MG63 (cell line): ENCODE measurements at regions not wholly inside any gene's neighbourhood (a gene's known extent, or its start where the extent isn't known, plus 50 kb on each side); places are given as distances from the start of the nearest gene placed in this dataset.

Experiments used
- DNase-seq: peaks from one replicate; pipeline ENCODE4 v3.0.0-alpha.2; 2020
- H3K27me3 ChIP-seq: fragments of 250-450 bp; sonication (Bioruptor Pico); 2 replicates; pipeline ENCODE4 v1.5.1; 2020; ENCODE audit warnings: mild to moderate bottlenecking, moderate library complexity
- H3K36me3 ChIP-seq: fragments of 250-450 bp; sonication (Bioruptor Pico); 2 replicates; pipeline ENCODE4 v1.5.1; 2020; ENCODE audit warnings: mild to moderate bottlenecking, moderate library complexity
- H3K4me3 ChIP-seq: fragments of 250-450 bp; sonication (Bioruptor Pico); 2 replicates; pipeline ENCODE4 v1.5.1; 2020; ENCODE audit warnings: mild to moderate bottlenecking, moderate library complexity
- H3K9me3 ChIP-seq: fragments of 250-450 bp; sonication (Bioruptor Pico); 2 replicates; pipeline ENCODE4 v1.5.1; 2020; ENCODE audit warnings: mild to moderate bottlenecking, moderate library complexity

GRCh38 chr4:130338851-130339250 is 1242.9 kb downstream of the C4orf33 start:
- DNase-seq: no peak
- Histone ChIP-seq H3K36me3 (no peaks in the 10 kb centered on the region), H3K4me3 (no peak overlapping the region), H3K27me3 (no peaks in the 10 kb centered on the region), H3K9me3 (no peaks in the 10 kb centered on the region)

GRCh38 chr4:130349745-130350144 is 1253.8 kb downstream of the C4orf33 start:
- DNase-seq: no peak
- Histone ChIP-seq H3K36me3 (no peaks in the 10 kb centered on the region), H3K27me3 (no peaks in the 10 kb centered on the region), H3K4me3 (no peak overlapping the region), H3K9me3 (no peaks in the 10 kb centered on the region)

DNA sequence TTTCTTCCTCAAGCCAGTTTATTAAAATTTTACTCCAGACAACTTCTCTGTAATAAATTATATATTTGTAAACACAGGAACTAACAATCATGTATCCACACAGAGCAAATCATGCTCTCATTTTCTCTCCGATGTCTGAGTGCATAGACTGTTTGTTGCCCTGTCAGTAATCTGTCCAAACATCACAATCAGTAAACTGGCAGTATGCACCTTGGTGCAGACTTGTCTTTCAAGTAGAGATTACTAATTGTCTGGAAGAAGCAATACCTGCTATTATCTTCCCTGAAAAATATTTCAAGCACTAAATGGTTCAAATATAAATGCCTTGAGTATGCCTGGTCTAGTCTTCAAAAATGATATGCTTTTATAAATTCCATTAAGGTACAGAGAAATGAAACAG is 1260.9 kb downstream of the C4orf33 start:
- no peak overlapping the region for H3K4me3 ChIP-seq
- DNase-seq: no peak
- H3K36me3 ChIP-seq: no peaks in the 10 kb centered on the region
- H3K27me3 ChIP-seq: no peaks in the 10 kb centered on the region
- no peaks in the 10 kb centered on the region for H3K9me3 ChIP-seq

DNA sequence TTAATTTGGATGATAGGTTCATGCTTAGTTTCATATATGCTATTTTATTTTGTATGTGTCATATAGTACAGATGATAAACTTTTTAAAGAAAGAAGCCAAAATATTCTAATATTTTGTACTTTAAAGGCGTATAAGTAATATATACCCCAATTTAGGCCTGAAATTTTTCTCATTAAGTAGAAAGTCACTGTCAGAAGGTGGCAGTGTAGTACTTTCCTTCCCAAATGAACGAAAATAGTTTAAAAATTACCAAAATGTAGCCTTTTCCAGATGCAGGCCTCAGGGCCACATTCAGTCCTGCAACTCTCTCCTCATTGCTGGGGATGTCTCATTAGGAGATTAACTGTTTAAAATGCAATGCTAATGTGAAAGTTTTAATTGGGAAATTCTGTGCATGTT is 1263.6 kb downstream of the C4orf33 start:
- no peaks in the 10 kb centered on the region for H3K27me3 ChIP-seq
- no peak overlapping the region for H3K4me3 ChIP-seq
- DNase-seq: no peak
- no peaks in the 10 kb centered on the region for H3K36me3 ChIP-seq
- H3K9me3 ChIP-seq: no peaks in the 10 kb centered on the region

DNA sequence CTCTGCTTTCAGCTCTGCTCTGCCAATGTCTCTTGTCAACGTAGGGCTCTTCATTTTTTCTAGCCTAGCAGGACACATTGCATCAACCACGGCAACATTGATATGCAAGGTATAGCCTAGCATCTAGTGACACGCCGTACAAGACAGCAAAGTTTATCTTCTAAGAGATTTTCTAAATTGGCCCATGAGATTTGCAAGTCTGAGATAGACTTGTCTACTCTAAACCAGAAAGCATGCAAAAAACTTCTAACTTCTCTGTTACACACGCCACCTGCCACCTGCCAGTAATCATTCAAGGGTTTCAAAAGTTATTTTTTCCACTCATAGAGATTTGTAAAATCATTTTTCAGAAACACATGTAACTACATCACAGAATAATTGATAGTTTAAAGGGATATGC is 1265.7 kb downstream of the C4orf33 start:
- no peak overlapping the region for H3K4me3 ChIP-seq
- H3K9me3 ChIP-seq: no peaks in the 10 kb centered on the region
- no peaks in the 10 kb centered on the region for H3K36me3 ChIP-seq
- H3K27me3 ChIP-seq: no peaks in the 10 kb centered on the region
- no peak for DNase-seq

- Histone ChIP-seq H3K9me3 (no peaks in the 10 kb centered on the region), H3K36me3 (no peaks in the 10 kb centered on the region), H3K4me3 (no peak overlapping the region), H3K27me3 (no peaks in the 10 kb centered on the region)
- no peak for DNase-seq
Measured at GRCh38 chr4:130368668-130369067, 1272.7 kb downstream of the C4orf33 start.

DNA sequence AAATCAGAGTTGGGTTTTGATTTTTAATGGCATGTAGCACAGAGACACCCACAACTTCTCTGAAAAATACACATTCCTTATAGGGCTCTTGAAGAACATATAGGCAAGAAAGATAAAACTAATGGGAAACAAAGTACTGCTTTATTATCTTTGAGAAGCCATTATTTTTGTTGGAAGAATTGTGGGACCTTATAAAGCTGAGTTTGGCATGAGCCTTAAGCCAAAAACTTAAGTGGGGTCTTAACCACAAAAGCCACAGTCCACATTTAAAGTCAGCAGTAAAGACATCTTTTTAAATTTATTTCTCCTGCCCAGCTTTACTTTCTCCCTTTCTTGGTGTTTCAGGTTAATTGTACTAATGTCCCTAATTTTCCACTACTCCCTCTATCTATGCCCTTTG is 1297.3 kb downstream of the C4orf33 start:
- Histone ChIP-seq H3K9me3 (no peaks in the 10 kb centered on the region), H3K27me3 (no peaks in the 10 kb centered on the region), H3K36me3 (no peaks in the 10 kb centered on the region), H3K4me3 (no peak overlapping the region)
- DNase-seq: no peak

GRCh38 chr4:130393642-130394041 is 1297.7 kb downstream of the C4orf33 start:
- DNase-seq: no peak

GRCh38 chr4:130395871-130396270 is 1299.9 kb downstream of the C4orf33 start:
- no peak for DNase-seq
- no peaks in the 10 kb centered on the region for H3K36me3 ChIP-seq
- H3K4me3 ChIP-seq: no peak overlapping the region
- no peaks in the 10 kb centered on the region for H3K27me3 ChIP-seq
- no peaks in the 10 kb centered on the region for H3K9me3 ChIP-seq

More at GRCh38 chr4:130393642-130394041, 1297.7 kb downstream of the C4orf33 start:
- no peaks in the 10 kb centered on the region for H3K9me3 ChIP-seq
- no peaks in the 10 kb centered on the region for H3K36me3 ChIP-seq
- H3K27me3 ChIP-seq: no peaks in the 10 kb centered on the region
- no peak overlapping the region for H3K4me3 ChIP-seq

- DNase-seq: no peak
- Histone ChIP-seq H3K4me3 (no peak overlapping the region), H3K27me3 (no peaks in the 10 kb centered on the region), H3K9me3 (no peaks in the 10 kb centered on the region), H3K36me3 (no peaks in the 10 kb centered on the region)
Measured at GRCh38 chr4:130403221-130403620, 1307.3 kb downstream of the C4orf33 start.

DNA sequence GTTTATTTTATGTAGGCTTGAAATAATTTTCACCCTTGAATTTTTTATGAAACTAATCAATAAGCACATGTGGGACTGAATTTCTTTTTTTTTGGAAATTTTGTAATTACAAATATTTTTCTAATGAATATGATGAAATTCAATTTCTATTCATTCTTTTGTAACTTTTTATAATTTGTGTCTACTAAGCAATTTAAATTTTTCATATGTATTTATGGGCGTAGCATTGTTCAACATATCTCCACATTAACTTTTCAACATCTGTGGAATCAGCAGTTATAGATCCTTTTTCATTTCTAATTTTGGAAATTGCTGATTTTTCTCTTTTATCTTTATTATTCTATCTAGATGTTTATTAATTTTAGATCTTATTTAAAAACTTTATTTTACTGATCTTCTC is 1320.3 kb downstream of the C4orf33 start:
- H3K27me3 ChIP-seq: no peaks in the 10 kb centered on the region
- H3K9me3 ChIP-seq: no peaks in the 10 kb centered on the region
- no peak for DNase-seq

DNA sequence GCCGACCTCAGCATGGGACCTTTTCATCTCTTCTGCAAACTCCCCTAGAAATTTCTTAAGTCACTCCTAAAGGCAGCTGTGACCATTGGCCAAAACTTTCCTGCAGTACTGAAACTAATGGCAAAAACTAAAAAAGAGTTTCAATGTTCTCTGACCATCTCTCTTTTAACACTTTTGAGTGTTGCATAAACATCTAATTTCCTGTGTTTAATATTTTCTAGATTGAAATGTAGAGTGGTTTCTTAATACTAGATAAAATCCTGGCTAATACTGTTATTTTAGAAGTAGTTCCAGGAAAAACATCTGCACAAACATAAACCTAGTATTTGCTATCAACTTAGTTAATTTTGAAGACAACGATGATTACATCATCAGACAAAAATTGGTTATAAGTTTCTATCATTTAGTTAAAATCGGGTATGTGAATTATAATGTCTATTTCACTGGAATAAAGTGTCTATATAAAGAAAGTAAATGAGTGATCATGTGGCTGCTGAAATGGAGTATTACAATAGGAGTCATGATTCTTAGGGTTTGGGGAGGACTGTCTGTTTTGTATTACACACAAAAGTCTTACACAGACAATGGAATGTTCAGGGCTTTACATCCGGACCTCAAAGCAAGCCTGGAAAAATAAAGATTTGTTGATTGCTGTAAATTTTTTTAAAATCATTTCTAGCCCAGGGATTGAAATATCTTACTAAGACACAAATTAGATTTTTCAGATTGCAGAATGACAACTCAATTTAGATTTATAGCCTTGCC is 1323.4 kb downstream of the C4orf33 start:
- H3K9me3 ChIP-seq: no peaks in the 10 kb centered on the region
- no peak for DNase-seq
- H3K27me3 ChIP-seq: no peaks in the 10 kb centered on the region
- H3K4me3 ChIP-seq: no peak overlapping the region
- H3K36me3 ChIP-seq: no peaks in the 10 kb centered on the region

More for the DNA sequence above, 1320.3 kb downstream of the C4orf33 start:
- Histone ChIP-seq H3K36me3 (no peaks in the 10 kb centered on the region), H3K4me3 (no peak overlapping the region)

DNA sequence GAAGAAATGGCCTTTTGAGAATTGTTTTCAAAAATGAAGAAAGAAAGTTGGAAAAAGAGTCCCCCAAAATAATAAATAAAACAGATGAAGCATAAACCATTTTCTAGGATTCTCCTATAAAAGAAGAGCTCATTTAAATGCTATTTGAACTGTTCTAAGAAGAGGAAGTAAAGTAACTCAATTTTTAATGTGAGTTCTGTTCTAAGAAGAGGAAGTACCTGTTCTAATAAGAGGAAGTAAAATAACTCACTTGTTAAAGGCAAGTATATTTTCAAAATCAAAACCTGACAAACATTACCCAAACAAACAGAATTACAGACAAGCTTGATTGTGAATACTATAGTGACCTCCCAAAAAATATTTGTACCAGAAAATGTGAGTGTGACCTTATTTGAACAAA is 1326.3 kb downstream of the C4orf33 start:
- no peak for DNase-seq
- H3K36me3 ChIP-seq: no peaks in the 10 kb centered on the region
- H3K4me3 ChIP-seq: no peak overlapping the region
- H3K9me3 ChIP-seq: no peaks in the 10 kb centered on the region
- H3K27me3 ChIP-seq: no peaks in the 10 kb centered on the region

GRCh38 chr4:130424211-130424610 is 1328.3 kb downstream of the C4orf33 start:
- H3K36me3 ChIP-seq: no peaks in the 10 kb centered on the region
- H3K4me3 ChIP-seq: no peak overlapping the region
- DNase-seq: no peak
- H3K9me3 ChIP-seq: no peaks in the 10 kb centered on the region
- H3K27me3 ChIP-seq: no peaks in the 10 kb centered on the region

DNA sequence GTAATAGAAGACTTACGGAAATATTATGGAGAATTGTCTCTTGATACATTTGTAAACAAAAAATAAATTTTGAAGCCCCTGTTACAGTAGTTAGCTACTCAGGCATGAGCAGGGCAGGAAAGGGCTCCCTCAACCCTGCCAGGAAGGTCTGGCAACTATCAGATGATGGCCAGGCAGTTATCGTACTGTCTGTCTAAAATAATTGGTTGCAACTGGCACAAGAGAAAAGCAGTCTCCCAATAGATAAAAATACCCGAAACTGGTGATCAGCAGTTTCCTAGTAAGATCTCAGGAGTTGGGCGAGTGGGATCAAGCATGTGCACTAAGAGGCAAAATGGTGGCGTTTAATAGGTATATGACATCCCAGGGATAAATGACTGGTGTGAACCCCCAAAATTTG is 1336.3 kb downstream of the C4orf33 start:
- DNase-seq: no peak
- H3K27me3 ChIP-seq: no peaks in the 10 kb centered on the region
- no peak overlapping the region for H3K4me3 ChIP-seq

GRCh38 chr4:130449741-130450140 is 1353.8 kb downstream of the C4orf33 start:
- Histone ChIP-seq H3K27me3 (no peaks in the 10 kb centered on the region), H3K9me3 (no peaks in the 10 kb centered on the region), H3K36me3 (no peaks in the 10 kb centered on the region), H3K4me3 (no peak overlapping the region)
- DNase-seq: no peak

More for the DNA sequence above, 1336.3 kb downstream of the C4orf33 start:
- H3K9me3 ChIP-seq: no peaks in the 10 kb centered on the region
- no peaks in the 10 kb centered on the region for H3K36me3 ChIP-seq

DNA sequence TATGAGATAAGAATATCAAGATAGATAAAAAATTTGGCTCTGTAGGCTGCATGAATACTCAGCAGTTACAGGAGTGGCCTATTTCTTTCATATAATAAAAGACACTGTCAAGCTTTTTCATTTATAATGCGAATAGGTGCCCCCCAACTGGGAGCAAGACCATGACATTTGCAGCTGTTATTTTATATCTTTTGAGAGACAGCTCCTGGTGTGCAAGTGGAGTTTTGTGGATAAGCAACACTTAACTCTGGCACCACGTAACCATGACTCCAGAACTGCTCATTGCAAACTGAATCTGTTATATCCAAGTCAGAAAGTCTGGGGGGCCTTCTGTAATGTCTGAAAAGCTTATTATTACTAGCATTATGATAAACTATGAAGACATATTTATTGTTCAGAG is 1372.4 kb downstream of the C4orf33 start:
- no peak for DNase-seq

DNA sequence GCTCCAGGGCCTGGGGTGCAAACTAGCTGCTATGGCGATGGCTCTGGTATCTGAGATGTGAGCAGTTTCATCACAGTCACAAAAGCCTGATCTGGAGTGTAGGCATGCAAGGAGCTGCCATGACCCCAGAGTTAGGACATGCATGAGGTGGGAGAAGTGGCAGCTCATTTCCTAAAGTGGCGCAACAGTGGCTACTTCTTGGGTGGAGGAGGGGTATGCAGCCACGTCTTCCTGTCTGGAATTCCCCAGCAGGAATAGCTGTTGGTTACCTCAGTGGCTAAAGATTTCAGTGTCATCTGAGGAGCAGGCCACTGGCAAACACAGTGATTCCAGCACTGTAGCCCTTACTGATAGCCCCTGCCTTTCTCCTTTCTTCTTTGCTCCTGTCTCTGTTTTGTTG is 1382.5 kb downstream of the C4orf33 start:
- DNase-seq: no peak
- Histone ChIP-seq H3K36me3 (no peaks in the 10 kb centered on the region), H3K9me3 (no peaks in the 10 kb centered on the region), H3K27me3 (no peaks in the 10 kb centered on the region), H3K4me3 (no peak overlapping the region)

More for the DNA sequence above, 1372.4 kb downstream of the C4orf33 start:
- no peaks in the 10 kb centered on the region for H3K27me3 ChIP-seq
- H3K4me3 ChIP-seq: no peak overlapping the region
- H3K36me3 ChIP-seq: no peaks in the 10 kb centered on the region
- no peaks in the 10 kb centered on the region for H3K9me3 ChIP-seq
